ENCODE measurements at regions not wholly inside any gene's neighbourhood (a gene's known extent, or its start where the extent isn't known, plus 50 kb on each side); places are given as distances from the start of the nearest gene placed in this dataset.

- TF ChIP-seq, protein P1, sequence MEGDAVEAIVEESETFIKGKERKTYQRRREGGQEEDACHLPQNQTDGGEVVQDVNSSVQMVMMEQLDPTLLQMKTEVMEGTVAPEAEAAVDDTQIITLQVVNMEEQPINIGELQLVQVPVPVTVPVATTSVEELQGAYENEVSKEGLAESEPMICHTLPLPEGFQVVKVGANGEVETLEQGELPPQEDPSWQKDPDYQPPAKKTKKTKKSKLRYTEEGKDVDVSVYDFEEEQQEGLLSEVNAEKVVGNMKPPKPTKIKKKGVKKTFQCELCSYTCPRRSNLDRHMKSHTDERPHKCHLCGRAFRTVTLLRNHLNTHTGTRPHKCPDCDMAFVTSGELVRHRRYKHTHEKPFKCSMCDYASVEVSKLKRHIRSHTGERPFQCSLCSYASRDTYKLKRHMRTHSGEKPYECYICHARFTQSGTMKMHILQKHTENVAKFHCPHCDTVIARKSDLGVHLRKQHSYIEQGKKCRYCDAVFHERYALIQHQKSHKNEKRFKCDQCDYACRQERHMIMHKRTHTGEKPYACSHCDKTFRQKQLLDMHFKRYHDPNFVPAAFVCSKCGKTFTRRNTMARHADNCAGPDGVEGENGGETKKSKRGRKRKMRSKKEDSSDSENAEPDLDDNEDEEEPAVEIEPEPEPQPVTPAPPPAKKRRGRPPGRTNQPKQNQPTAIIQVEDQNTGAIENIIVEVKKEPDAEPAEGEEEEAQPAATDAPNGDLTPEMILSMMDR (conservative IDR thresholded peaks at IDR 0.05; ENCODE audit: low read depth, low read length) = no peak
- no peak for TF ChIP-seq EZH2phosphoT487 (IDR thresholded peaks at IDR 0.05; ENCODE audit: borderline replicate concordance, low read length)
- TF ChIP-seq EZH2 (IDR thresholded peaks at IDR 0.05; ENCODE audit: low read length, unreplicated experiment) = no peak
Observed at GRCh38 chr22:48679656-48680555, 1147.8 kb downstream of the BRD1 start.

All from PC-3 (cell line).